Muscle layer of duodenum (tissue), 2 donors: ENCODE measurements at regions not wholly inside any gene's neighbourhood (a gene's known extent, or its start where the extent isn't known, plus 50 kb on each side); places are given as distances from the start of the nearest gene placed in this dataset.

Source experiments
- H3K27ac ChIP-seq: one replicate; pipeline ENCODE4 v1.7.0; 2013; ENCODE audit warnings: mild to moderate bottlenecking, low read length
- H3K27me3 ChIP-seq: one replicate; pipeline ENCODE4 v1.7.0; 2013; ENCODE audit warnings: low read depth, mild to moderate bottlenecking, control low read depth, low read length
- H3K36me3 ChIP-seq, 2 donors: one replicate each; pipeline ENCODE4 v1.7.0; 2013; ENCODE audit warnings: low read length in 2 of 2, control low read depth in 1 of 2, mild to moderate bottlenecking in 1 of 2; ENCODE audit not compliant: insufficient read depth in 2 of 2, control insufficient read depth in 1 of 2
- H3K4me1 ChIP-seq, 2 donors: one replicate each; pipeline ENCODE4 v1.7.0; 2013; ENCODE audit warnings: low read length in 2 of 2, mild to moderate bottlenecking in 2 of 2, control low read depth in 1 of 2, moderate library complexity in 1 of 2; ENCODE audit not compliant: insufficient read depth in 2 of 2, control insufficient read depth in 1 of 2
- H3K4me3 ChIP-seq, 2 donors: one replicate each; pipeline ENCODE4 v1.7.0; 2013; ENCODE audit warnings: low read length in 2 of 2, low read depth in 1 of 2, mild to moderate bottlenecking in 1 of 2
- H3K9me3 ChIP-seq, 2 donors: one replicate each; pipeline ENCODE4 v1.7.0; 2013; ENCODE audit warnings: low read length in 2 of 2, control low read depth in 1 of 2, mild to moderate bottlenecking in 1 of 2; ENCODE audit not compliant: control insufficient read depth in 1 of 2
- donor health status: healthy.

GRCh38 chr11:70872955-70873735, 379.2 kb downstream of the SHANK2 start:
- H3K27me3 ChIP-seq, result no peaks in the 10 kb centered on the region
- H3K4me1 ChIP-seq, result peaks cover 0 to 18% of the 10 kb centered on the region in 2 donors
- no peaks in the 10 kb centered on the region for H3K36me3 ChIP-seq
- H3K4me3 ChIP-seq, result no peak overlapping the region
- no peaks in the 10 kb centered on the region for H3K9me3 ChIP-seq
- no peak overlapping the region for H3K27ac ChIP-seq

DNA sequence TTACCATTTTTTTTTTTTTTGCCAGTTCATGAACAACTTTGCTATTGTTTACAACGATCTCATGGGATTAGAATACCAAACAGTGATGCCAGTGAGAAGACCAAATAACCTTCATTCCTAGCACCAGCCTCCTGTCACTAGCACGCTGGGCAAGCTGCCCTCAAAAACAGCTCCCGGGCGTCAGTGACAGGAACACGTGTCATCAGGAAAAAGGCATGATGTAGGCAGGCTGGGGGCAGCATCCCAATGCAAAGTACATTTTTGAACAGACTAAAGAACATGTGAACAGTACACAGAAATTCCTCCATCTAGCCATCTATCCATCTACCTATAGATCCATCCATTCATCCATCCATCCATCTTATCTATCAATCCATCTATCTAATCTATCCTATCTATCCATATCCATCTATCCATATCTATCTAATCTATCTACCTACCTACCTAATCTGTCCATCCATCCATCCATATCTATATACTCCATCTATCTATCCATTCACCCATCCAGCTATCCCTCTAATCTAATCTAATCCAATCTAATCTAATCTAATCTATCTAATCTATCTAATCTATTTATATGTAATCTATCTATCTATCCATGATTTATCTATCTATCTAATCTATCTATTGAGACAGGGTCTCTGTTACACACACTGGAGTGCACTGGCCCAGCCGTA, 378.5 kb downstream of the SHANK2 start:
- H3K9me3 ChIP-seq, result no peaks in the 10 kb centered on the region
- no peaks in the 10 kb centered on the region for H3K36me3 ChIP-seq
- no peak overlapping the region for H3K4me3 ChIP-seq
- H3K27me3 ChIP-seq, result no peaks in the 10 kb centered on the region
- H3K4me1 ChIP-seq, result peaks cover 0 to 18% of the 10 kb centered on the region in 2 donors
- no peak overlapping the region for H3K27ac ChIP-seq

DNA sequence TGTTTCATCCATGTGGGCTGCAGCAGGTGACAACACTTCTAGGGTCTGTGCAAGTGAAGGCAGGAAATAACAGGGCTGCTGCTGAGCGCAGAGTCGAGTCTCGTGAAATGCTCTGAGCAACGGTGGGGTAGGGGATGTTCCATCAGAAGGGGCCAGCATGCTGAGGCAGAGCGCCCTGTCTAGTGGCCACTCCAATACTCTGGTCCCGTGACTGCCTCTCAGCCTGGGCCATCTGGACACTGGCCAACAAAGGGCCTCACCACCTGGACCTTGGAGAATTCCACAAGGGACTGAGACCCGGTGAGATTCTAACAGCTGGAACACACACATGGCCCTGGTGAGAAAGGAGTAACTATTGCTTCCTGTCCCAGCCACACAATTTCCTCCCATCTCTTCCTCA, 375.7 kb downstream of the SHANK2 start:
- H3K27ac ChIP-seq, result no peak overlapping the region
- no peaks in the 10 kb centered on the region for H3K36me3 ChIP-seq
- H3K4me1 ChIP-seq, result peaks cover 0 to 14% of the 10 kb centered on the region in 2 donors
- H3K27me3 ChIP-seq, result no peaks in the 10 kb centered on the region
- H3K4me3 ChIP-seq, result no peak overlapping the region
- H3K9me3 ChIP-seq, result no peaks in the 10 kb centered on the region

GRCh38 chr11:70877151-70877550, 375.2 kb downstream of the SHANK2 start:
- H3K27me3 ChIP-seq, result no peaks in the 10 kb centered on the region
- H3K36me3 ChIP-seq, result no peaks in the 10 kb centered on the region
- H3K9me3 ChIP-seq, result no peaks in the 10 kb centered on the region
- no peak overlapping the region for H3K27ac ChIP-seq
- H3K4me1 ChIP-seq, result peaks cover 0 to 12% of the 10 kb centered on the region in 2 donors
- H3K4me3 ChIP-seq, result no peak overlapping the region

DNA sequence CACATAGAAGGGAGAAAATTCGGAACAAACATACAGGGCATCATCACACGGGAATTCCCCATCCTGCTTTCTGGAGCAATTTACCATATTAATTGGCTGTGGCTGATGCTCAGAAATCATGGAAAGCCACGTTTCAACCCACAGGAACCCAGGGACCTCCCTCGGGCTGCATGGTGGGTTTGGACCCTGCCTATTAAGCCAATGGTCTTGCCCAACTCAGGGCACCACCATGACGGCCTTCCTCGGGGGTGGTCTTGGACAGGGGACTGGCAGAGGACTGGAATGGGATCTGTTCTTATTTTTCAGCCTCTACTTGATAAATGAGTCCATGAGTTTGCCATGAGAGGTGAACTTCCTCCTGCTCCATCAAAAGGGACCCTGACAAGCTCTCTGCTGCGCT, 374.0 kb downstream of the SHANK2 start:
- Histone ChIP-seq H3K4me1 (no peaks in the 10 kb centered on the region), H3K27me3 (no peaks in the 10 kb centered on the region), H3K36me3 (no peaks in the 10 kb centered on the region), H3K9me3 (no peaks in the 10 kb centered on the region), H3K4me3 (no peak overlapping the region), H3K27ac (no peak overlapping the region)

GRCh38 chr11:70879601-70880285, 372.6 kb downstream of the SHANK2 start:
- H3K27ac ChIP-seq, result no peak overlapping the region
- H3K36me3 ChIP-seq, result no peaks in the 10 kb centered on the region
- no peak overlapping the region for H3K4me3 ChIP-seq
- no peaks in the 10 kb centered on the region for H3K4me1 ChIP-seq
- no peaks in the 10 kb centered on the region for H3K27me3 ChIP-seq
- no peaks in the 10 kb centered on the region for H3K9me3 ChIP-seq

DNA sequence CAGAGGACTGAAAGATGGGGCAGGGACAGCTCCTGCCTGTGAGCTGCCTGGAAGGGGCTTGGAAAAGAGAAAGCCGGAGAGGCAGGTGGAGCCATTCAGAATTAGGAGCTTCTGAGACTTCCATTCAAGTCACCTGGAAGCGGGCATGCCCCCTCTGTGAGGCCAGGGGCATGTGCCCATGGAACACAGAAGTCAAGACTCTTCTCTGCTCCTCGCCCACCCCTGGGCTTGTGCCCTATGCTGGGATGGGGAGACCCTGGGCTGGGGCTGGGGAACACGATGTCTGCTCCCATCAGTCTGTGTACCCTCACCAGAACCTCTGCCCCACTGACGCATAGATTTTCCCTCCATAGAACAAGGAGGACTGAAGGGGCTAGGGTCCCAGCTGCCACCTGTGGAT, 372.0 kb downstream of the SHANK2 start:
- no peaks in the 10 kb centered on the region for H3K27me3 ChIP-seq
- H3K4me1 ChIP-seq, result no peaks in the 10 kb centered on the region
- no peaks in the 10 kb centered on the region for H3K9me3 ChIP-seq
- H3K36me3 ChIP-seq, result no peaks in the 10 kb centered on the region
- H3K27ac ChIP-seq, result no peak overlapping the region
- H3K4me3 ChIP-seq, result no peak overlapping the region

DNA sequence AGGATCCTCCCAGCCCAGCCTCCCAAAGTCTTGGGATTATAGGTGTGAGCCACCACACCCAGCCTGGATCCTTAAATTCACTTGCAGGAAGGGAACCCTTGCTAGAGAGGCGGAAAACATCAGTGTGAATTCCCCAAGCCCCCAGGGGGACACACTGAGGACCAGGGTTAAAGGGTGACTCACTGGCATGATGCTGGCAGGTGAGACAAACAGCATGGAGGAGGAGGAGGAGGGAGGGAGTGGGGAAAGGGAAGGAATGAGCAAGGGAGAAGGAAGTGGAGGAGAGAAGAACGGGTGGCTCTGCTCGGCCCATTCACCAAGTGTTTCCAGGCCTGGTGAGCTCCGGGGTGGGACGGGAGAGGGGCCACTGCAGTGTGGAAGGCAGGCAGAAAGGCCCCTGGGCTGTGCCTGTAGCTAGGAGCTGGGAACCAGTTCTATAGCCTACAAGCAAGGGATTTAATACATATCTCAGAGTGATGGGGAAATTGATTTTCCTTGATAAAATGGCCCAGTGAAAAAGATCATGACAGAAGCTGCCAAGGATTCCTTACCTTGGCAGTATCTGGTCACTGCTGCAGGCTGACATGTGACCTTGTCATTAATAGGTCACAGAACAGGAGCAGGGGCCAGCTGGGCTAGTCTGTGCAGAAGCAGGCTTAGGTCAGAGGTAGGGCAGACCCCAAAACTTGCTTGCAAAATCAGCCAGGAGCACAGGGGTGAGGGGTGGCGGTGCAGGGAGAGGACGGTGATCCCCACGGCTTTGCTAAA, 370.2 kb downstream of the SHANK2 start:
- no peaks in the 10 kb centered on the region for H3K4me1 ChIP-seq
- H3K27ac ChIP-seq, result no peak overlapping the region
- H3K4me3 ChIP-seq, result no peak overlapping the region
- no peaks in the 10 kb centered on the region for H3K9me3 ChIP-seq
- no peaks in the 10 kb centered on the region for H3K27me3 ChIP-seq
- H3K36me3 ChIP-seq, result no peaks in the 10 kb centered on the region

GRCh38 chr11:70882716-70883085, 369.7 kb downstream of the SHANK2 start:
- no peaks in the 10 kb centered on the region for H3K9me3 ChIP-seq
- no peaks in the 10 kb centered on the region for H3K36me3 ChIP-seq
- H3K27ac ChIP-seq, result no peak overlapping the region
- H3K4me1 ChIP-seq, result no peaks in the 10 kb centered on the region
- no peaks in the 10 kb centered on the region for H3K27me3 ChIP-seq
- no peak overlapping the region for H3K4me3 ChIP-seq

DNA sequence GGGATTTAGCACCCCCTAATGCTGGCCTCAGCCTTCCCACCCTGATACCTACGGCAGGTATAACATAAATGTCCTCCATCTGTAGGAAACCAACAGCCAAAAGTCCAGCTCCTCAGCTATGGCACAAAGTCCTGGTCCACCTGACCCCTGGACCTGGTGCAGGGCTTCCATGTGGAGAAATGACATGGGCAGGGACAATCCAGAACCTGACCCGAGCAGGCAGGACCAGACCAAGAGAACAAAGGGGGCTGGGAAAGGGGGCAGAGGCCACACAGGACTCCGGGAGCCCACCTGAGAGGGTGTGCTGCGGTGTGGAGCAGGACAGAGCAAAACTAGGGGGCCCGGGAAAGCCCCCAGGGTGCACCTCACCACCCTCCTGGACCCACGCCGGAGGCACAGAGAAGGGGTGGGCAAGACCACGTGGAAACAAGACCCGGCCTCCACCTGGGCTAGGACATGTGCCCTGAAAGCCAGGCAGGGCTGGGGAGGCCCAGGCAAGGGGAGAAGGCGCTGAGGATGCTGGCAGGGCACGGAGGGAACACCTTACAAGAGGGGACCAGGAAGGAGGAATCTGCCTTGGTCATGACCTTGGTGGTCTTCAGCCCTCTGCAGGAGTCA, 368.9 kb downstream of the SHANK2 start:
- Histone ChIP-seq H3K27ac (no peak overlapping the region), H3K36me3 (no peaks in the 10 kb centered on the region), H3K4me3 (no peak overlapping the region), H3K27me3 (no peaks in the 10 kb centered on the region), H3K4me1 (no peaks in the 10 kb centered on the region), H3K9me3 (no peaks in the 10 kb centered on the region)
